Transverse colon (tissue), 4 donors: ENCODE measurements at regions not wholly inside any gene's neighbourhood (a gene's known extent, or its start where the extent isn't known, plus 50 kb on each side); places are given as distances from the start of the nearest gene placed in this dataset.

Experiments
- DNase-seq: peaks from one replicate; pipeline ENCODE4 v3.0.0-alpha.2; 2019
- H3K27ac ChIP-seq, 4 donors: fragments of 200-600 bp; sonication (generic); 2 replicates each; pipeline ENCODE4 v1.5.1; 2016 to 2018; ENCODE audit warnings: inconsistent platforms in 4 of 4
- H3K27me3 ChIP-seq: fragments of 200-600 bp; sonication (generic); 2 replicates; pipeline ENCODE4 v1.5.1; 2017; ENCODE audit warnings: inconsistent platforms
- H3K36me3 ChIP-seq, 4 donors: fragments of 200-600 bp; sonication (generic); 2 replicates each; pipeline ENCODE4 v1.5.1; 2017 to 2019; ENCODE audit warnings: inconsistent platforms in 4 of 4
- H3K4me1 ChIP-seq, 4 donors: fragments of 200-600 bp; sonication (generic); 2 replicates each; pipeline ENCODE4 v1.5.1; 2017 to 2020; ENCODE audit warnings: inconsistent platforms in 4 of 4
- H3K4me3 ChIP-seq, 4 donors: fragments of 200-600 bp; sonication (generic); 1 replicate in 1 of 4; 2 replicates in 3 of 4; pipeline versions ENCODE4 v1.5.1 to v1.6.1; 2017 to 2019; ENCODE audit warnings: inconsistent platforms in 4 of 4
- H3K9me3 ChIP-seq, 2 donors: fragments of 200-600 bp; sonication (generic); 2 replicates each; pipeline ENCODE4 v1.5.1; 2017 to 2019; ENCODE audit warnings: inconsistent platforms in 2 of 2
- CTCF ChIP-seq, 5 experiments: fragments of 200-600 bp in 3 of 5; fragments of 450-650 bp in 2 of 5; sonication (generic) in 3 of 5; IDR thresholded peaks; 1 replicate in 2 of 5; 2 replicates in 3 of 5; pipeline ENCODE4 v1.5.1; 2016 to 2017; ENCODE audit warnings: antibody characterized with exemption in 5 of 5, inconsistent platforms in 3 of 5, mild to moderate bottlenecking in 2 of 5, moderate library complexity in 1 of 5
- EP300 ChIP-seq: sonication (generic); formaldehyde crosslinking; IDR thresholded peaks from one replicate; pipeline ENCODE4 v1.6.1; 2017; ENCODE audit warnings: antibody characterized with exemption, low read depth
- POLR2A ChIP-seq: fragments of 450-650 bp; IDR thresholded peaks from one replicate; pipeline ENCODE4 v1.6.1; 2016; ENCODE audit warnings: antibody characterized with exemption, mild to moderate bottlenecking, moderate library complexity
- POLR2AphosphoS5 ChIP-seq, 3 donors: sonication (generic); formaldehyde crosslinking; IDR thresholded peaks; one replicate each; pipeline ENCODE4 v1.6.1; 2016; ENCODE audit warnings: antibody characterized with exemption in 3 of 3
- WGBS, 2 donors: methylation state at CpG; one replicate each; pipeline ENCODE4 v1.1.5; 2018; ENCODE audit warnings: low coverage in 1 of 2; 5-methylcytosine and 5-hydroxymethylcytosine counted together
- in situ Hi-C, 4 donors: fragments of 200-750 bp; cut with MboI; loops; one replicate each; pipeline versions ENCODE4 v1.15.0 to v1.15.1; 2017; ENCODE audit warnings: low sequenced_read_pairs in 3 of 4, low pct_ligation_motif_present in 1 of 4, low pct_unique_long_range_greater_than_20kb in 1 of 4
- intact Hi-C: fragments of 100-400 bp; cut with DNase I; formaldehyde crosslinking; loops from one replicate; pipeline ENCODE4 v1.15.1; 2023; ENCODE audit warnings: low total_unique reads

GRCh38 chr6:133818320-133818719, 70.6 kb upstream of the TCF21 start:
- intact Hi-C loops (no loop called here), in situ Hi-C loops (no loop called here)
- no peaks in the 10 kb centered on the region for H3K9me3 ChIP-seq
- H3K4me3 ChIP-seq, result no peak overlapping the region
- H3K4me1 ChIP-seq, result no peaks in the 10 kb centered on the region
- H3K27me3 ChIP-seq, result no peaks in the 10 kb centered on the region
- no peak for TF ChIP-seq CTCF (IDR thresholded peaks at IDR 0.05)
- no peak for TF ChIP-seq POLR2AphosphoS5 (IDR thresholded peaks at IDR 0.05)
- no peak for TF ChIP-seq EP300
- no peak for TF ChIP-seq POLR2A
- H3K27ac ChIP-seq, result no peak overlapping the region
- no peaks in the 10 kb centered on the region for H3K36me3 ChIP-seq
- WGBS, 2 donors, result 71 to 72% methylated on average over 6 of the region's 6 CpGs
- no peak for DNase-seq

- no peak for TF ChIP-seq POLR2AphosphoS5 (IDR thresholded peaks at IDR 0.05)
- TF ChIP-seq EP300, result no peak
- TF ChIP-seq POLR2A, result no peak
- TF ChIP-seq CTCF (IDR thresholded peaks at IDR 0.05), result no peak
- intact Hi-C loops, result no loop called here
- H3K4me1 ChIP-seq, result no peaks in the 10 kb centered on the region
- no peaks in the 10 kb centered on the region for H3K27me3 ChIP-seq
- no peak overlapping the region for H3K27ac ChIP-seq
- H3K4me3 ChIP-seq, result no peak overlapping the region
- no peak for DNase-seq
- no peaks in the 10 kb centered on the region for H3K36me3 ChIP-seq
- in situ Hi-C loops, result no loop called here
- 73 to 81% methylated on average over 3 of the region's 3 CpGs for WGBS, 2 donors
- no peaks in the 10 kb centered on the region for H3K9me3 ChIP-seq
Observed at GRCh38 chr6:133820208-133820607, 68.7 kb upstream of the TCF21 start.

DNA sequence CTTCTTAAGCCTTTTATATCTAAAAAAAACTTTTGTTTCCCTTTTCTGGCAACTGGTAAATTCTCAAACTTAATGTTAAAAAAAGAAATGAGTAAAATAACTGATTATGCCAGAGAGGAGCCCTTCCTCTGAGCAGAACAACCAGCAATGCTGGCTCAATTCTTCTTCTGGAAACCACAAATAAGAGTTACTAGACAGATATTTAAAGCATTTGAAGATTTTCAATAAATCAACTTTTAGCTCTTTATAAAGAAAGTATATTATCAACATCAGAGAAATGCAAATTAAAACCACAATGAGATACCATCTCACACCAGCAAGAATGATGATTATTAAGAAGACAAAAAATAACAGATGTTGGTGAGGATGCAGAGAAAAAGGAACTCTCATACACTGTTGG, 61.1 kb upstream of the TCF21 start:
- intact Hi-C loops (no loop called here), in situ Hi-C loops (no loop called here)
- Histone ChIP-seq H3K36me3 (no peaks in the 10 kb centered on the region), H3K9me3 (no peaks in the 10 kb centered on the region), H3K27me3 (no peaks in the 10 kb centered on the region), H3K27ac (no peak overlapping the region), H3K4me3 (no peak overlapping the region), H3K4me1 (no peaks in the 10 kb centered on the region)
- TF ChIP-seq POLR2A (no peak), POLR2AphosphoS5 (IDR thresholded peaks at IDR 0.05) (no peak), EP300 (no peak), CTCF (IDR thresholded peaks at IDR 0.05) (no peak)
- no peak for DNase-seq

GRCh38 chr6:133833949-133834359, 55.0 kb upstream of the TCF21 start:
- in situ Hi-C loops (loop anchor here in 1 of 4 donors (10.0 kb wide), 1 partner anchor 261 kb away; no protein-coding TSS in a partner anchor), intact Hi-C loops (no loop called here)
- no peak for TF ChIP-seq POLR2AphosphoS5 (IDR thresholded peaks at IDR 0.05)
- no peak for TF ChIP-seq CTCF (IDR thresholded peaks at IDR 0.05)
- no peak for TF ChIP-seq POLR2A
- TF ChIP-seq EP300, result no peak
- 42 to 58% methylated on average over 3 of the region's 3 CpGs for WGBS, 2 donors
- no peaks in the 10 kb centered on the region for H3K4me1 ChIP-seq
- H3K27ac ChIP-seq, result no peak overlapping the region
- H3K9me3 ChIP-seq, result no peaks in the 10 kb centered on the region
- DNase-seq, result no peak
- no peaks in the 10 kb centered on the region for H3K27me3 ChIP-seq
- H3K4me3 ChIP-seq, result no peak overlapping the region
- H3K36me3 ChIP-seq, result no peaks in the 10 kb centered on the region
